GM19452 (cell line): ENCODE measurements at regions not wholly inside any gene's neighbourhood (a gene's known extent, or its start where the extent isn't known, plus 50 kb on each side); places are given as distances from the start of the nearest gene placed in this dataset.

Experiments used
- ATAC-seq: cut with Tn5 transposase; IDR thresholded peaks from one replicate; pipeline ENCODE4 v1.9.1; 2021; ENCODE audit not compliant: unreplicated experiment

GRCh38 chr18:10301831-10302483 lies 152.5 kb upstream of the APCDD1 start:
- ATAC-seq, result no peak

- no peak for ATAC-seq
These were observed 151.3 kb upstream of the APCDD1 start for GRCh38 chr18:10303171-10303570.

- no peak for ATAC-seq
These were observed 149.6 kb upstream of the APCDD1 start for GRCh38 chr18:10304853-10305252.

DNA sequence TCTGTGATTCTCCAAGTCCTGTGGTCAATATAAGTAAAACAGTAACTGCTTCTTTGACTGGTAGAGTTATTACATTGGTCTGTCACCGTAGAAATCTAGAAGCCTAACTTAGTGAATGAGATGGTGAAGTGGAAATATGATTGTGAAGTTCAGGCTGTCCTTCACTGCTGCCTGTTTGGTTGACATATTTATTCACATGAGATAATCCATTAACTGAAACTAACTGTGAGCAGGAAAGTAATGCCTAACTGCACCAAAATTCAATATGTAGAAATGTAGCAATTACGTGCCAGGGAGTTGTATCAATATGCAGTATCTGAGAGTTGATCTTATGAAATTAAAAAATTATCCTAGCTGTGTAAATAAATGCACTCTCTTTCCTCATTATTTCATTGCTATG lies 147.7 kb upstream of the APCDD1 start:
- no peak for ATAC-seq

DNA sequence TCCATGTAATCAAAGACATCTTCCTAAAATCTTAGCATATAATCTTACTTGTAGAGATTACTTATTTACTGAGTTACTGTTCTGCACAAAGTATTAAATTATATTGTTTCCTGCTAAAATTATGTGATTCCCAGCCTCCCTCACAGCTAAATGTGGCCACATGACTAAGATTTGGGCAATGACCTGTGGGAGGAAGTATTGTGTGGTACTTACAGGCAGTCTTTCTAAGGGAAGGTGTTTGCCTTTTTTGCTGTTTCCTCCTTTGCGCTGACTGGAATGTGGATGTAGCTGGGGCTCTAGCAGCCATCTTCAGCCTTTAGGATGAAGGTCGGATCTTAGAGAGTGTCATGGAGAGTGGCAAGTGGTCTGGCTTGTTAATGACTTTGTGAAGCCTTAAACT lies 146.3 kb upstream of the APCDD1 start:
- no peak for ATAC-seq

DNA sequence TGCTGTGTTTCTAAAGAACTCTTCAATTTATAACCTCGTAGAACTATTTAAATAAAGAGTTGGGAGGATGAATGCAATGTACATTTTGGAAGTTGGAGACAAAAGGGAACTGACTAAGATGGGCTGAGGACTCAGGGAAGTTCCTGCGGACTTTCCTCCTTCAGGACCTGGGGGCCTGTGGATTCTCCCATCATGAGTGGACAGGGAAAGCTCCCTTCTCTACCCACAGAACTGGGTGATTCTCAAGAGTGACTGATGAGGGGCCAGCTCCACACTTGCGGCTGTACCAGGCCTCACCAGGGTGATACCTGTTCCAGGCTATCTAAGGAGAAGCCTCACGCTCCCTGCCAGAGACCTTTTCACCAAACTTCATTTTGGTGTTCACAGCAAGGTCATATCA lies 143.8 kb upstream of the APCDD1 start:
- no peak for ATAC-seq

DNA sequence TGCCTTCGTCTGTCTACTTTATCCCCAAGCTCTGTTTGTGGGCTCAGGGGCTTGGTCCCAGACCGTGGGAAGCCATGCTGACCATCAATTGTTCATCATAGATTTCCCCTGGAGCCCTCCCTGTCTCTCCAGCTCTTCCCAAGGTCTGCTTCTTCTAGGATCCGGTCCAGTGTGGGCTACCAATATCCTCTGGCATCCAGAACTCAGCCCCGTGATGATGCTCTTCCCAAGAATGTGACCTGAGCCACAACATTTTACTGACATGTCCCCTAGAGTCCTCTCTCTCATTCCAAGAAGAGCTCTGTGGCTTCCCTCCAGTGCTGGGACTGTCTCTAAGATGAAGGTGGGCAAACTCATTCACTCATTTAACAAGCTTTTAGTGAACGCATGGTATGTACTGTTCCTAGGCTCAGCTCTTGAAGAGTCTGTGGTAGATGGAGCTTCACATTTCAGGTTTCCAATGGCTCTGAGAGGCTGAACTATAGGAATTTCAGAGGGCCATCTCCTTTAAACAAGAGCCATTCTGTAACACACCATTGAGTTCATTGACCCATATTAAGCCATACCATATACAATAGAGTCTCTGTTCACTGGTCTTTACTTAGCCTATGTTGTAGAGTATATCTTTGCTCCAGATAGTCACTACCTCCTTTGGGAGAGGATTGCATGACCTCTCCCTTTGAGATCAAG lies 142.0 kb upstream of the APCDD1 start:
- no peak for ATAC-seq

- no peak for ATAC-seq
These were observed 141.5 kb upstream of the APCDD1 start for GRCh38 chr18:10313016-10313342.

- ATAC-seq, result no peak
These were observed 140.4 kb upstream of the APCDD1 start for GRCh38 chr18:10314066-10314465.

DNA sequence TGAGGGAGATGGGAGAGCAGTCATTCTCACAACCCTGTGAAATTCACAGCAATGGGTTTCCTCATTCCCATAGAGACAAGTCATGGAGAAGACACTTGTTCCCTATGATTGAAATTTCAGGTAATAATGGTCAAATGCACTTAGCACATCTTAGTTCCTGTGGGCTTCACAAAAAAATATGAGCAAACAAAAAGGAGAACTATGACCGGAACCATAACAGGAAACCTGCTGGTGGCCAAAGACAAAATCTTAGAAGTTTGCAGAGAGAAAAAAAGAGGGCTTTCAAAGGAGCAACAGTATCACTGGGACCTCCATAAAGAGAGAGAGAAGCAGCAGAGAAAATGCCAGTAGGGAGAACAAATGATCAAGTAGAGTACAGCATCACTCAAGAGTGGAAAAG lies 138.9 kb upstream of the APCDD1 start:
- ATAC-seq, result no peak

GRCh38 chr18:10316778-10317177 lies 137.7 kb upstream of the APCDD1 start:
- no peak for ATAC-seq

GRCh38 chr18:10317864-10318690 lies 136.4 kb upstream of the APCDD1 start:
- no peak for ATAC-seq

- ATAC-seq, result no peak
These were observed 135.8 kb upstream of the APCDD1 start for GRCh38 chr18:10318691-10318970.

DNA sequence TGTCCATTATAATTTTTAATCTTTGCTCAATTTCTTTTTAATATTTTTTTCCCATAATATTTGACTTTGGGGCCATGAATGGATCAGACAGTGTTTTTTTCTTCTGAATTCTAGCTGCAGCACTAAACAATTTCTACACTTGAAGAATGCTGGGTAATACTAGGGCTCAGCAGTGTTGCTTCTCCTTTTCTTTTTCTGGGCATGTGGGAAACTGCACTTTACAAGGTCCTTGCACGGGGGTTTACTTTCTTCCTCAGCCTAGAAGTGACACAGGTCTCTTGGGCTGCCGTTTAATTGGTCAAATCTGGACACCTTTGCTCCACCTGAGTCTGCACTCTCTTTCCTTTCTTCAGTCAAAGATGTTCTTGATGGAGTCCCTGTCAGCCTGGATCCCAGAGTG lies 135.4 kb upstream of the APCDD1 start:
- no peak for ATAC-seq

GRCh38 chr18:10319914-10320600 lies 134.4 kb upstream of the APCDD1 start:
- ATAC-seq, result no peak

DNA sequence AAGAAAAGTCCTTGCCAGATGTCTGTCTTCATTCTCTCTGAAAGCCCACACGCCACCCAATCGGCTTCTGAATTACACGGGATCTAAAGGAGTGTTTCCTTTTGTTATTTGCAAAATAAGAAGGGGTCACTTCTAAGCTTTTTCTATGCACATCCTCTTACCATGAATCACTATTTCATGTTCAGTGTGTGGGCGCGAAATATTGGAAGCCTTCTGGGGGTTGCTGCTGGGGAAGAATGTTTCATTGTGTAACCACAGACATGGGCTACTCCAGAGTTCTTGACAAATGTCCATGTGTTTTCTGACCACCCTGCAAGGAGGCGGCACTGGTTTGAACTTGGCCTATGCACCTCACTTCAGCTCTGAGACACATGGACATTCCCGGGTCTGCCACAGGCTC lies 133.6 kb upstream of the APCDD1 start:
- ATAC-seq, result no peak

- ATAC-seq, result no peak
These were observed 132.9 kb upstream of the APCDD1 start for GRCh38 chr18:10321576-10321975.

GRCh38 chr18:10322004-10322403 lies 132.4 kb upstream of the APCDD1 start:
- ATAC-seq, result no peak

GRCh38 chr18:10322435-10322834 lies 132.0 kb upstream of the APCDD1 start:
- ATAC-seq, result no peak

DNA sequence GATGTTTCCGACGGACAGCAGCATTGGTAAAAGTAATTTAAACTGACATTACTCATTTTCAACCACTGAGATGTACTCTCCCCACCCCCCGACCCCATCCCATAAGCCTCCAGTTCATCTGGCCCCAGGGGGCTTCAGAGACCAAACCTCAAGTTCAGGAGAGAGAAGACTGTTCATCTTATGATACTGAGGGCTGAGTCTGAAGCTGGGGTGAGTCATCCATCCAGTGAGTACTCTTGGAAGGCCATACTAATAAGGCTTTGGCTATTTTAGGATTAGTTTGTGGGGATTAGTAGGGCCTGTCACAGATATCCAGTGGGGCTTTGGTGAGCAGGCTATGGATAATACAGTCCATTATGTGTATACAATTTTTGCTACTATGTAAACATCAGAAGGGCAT lies 125.3 kb upstream of the APCDD1 start:
- ATAC-seq, result no peak

DNA sequence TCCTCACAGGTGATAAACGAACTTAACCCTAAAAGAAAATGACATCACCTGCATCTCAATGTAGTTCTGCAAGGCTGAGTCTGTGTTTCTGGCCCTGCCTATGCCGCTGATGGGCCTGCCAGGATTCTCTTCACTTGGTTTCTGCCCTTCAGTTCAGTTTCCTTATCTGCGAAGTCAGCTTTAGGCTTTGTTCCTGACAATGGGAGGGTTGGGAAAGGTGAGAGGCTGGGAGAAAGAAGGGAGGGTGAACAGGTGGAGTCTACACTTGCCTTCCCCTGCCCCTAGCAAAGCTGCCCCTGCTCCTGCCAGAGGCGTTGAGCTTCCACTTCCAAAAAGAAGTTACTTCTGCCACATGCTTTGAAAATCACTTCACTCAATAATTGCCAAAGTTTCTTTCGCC lies 124.0 kb upstream of the APCDD1 start:
- no peak for ATAC-seq

- no peak for ATAC-seq
These were observed 122.0 kb upstream of the APCDD1 start for GRCh38 chr18:10332452-10332851.
